ENCODE measurements at regions not wholly inside any gene's neighbourhood (a gene's known extent, or its start where the extent isn't known, plus 50 kb on each side); places are given as distances from the start of the nearest gene placed in this dataset.
A peak's percentile ranks its signal among the peaks of the same experiment; 100 is the strongest.

DNA sequence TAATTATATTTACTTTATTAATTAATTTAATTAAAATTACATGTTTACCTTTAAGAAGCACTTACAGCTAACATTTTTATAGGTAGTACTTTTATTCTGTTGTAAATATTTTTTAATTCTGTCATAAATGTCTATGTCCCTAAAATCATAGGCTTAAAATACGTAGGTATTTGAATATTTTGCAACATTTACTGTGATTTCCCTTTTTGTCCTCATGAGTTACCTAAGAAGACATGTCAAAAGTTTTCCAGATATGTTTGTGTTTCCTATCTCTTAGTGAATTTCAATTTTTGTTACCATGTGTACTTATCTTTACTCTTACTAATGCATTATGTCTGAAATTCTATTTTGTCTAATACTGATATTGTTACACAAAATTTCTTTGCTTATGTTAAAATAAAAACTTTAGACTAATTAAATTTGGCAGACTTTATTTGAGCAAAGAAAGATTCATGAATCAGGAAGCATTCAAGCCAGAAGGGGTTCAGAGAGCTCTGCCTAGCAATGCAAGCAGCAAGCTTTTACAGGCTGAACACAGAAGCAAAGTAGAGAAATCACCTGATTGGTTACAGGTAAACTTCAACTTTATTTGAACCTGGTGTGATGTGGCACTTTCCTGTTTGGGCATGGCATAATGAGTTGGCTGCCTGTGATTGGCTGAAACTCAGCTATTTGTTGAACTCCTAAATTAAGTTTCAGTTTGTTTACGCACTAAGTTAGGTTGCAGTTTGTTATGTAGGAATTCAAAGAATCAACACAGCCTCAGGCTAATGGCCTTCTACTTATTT is 123.2 kb upstream of the TMEM170B start:
- no peaks in the 10 kb centered on the region for H3K27me3 ChIP-seq (ENCODE audit: control insufficient read depth in 1 of 2, insufficient read depth in 2 of 2, low read length in 2 of 2)
- DNase-seq (ENCODE audit: low spot score) (peak; percentile 78), ATAC-seq (peak; percentile 81), FAIRE-seq (no peak)
- intact Hi-C loops (cut with micrococcal nuclease; ENCODE audit: unreplicated experiment), result no loop called here
- no peaks in the 10 kb centered on the region for H4K20me1 ChIP-seq (ENCODE audit: insufficient read depth, low read length)
- 88% methylated on average over 2 of the region's 2 CpGs for WGBS (ENCODE audit: low lambda C conversion rate)
- H3K9me3 ChIP-seq (ENCODE audit: low read length), result no peaks in the 10 kb centered on the region
- H3K4me2 ChIP-seq (ENCODE audit: low read depth, low read length), result 0 out of 2 replicates have a peak overlapping the region, but pooled peaks have one; percentile 11
- H2AFZ ChIP-seq (ENCODE audit: low read length), result no peak overlapping the region
- in situ Hi-C loops (cut with HindIII; ENCODE audit: extremely low pct_ligation_motif_present, low pct_unique_long_range_greater_than_20kb), result no loop called here
- H3K4me3 ChIP-seq (replicated peaks in 1 of 3; ENCODE audit: insufficient read depth in 1 of 3, low read depth in 2 of 3, low read length in 3 of 3), result no peak overlapping the region
- BruUV-seq (replicated peaks), result no TSS peak
- H3K36me3 ChIP-seq (replicated peaks in 1 of 2; ENCODE audit: control insufficient read depth in 1 of 2, insufficient read depth in 2 of 2, low read length in 2 of 2), result no peaks in the 10 kb centered on the region
- 0 out of 2 replicates have a peak overlapping the region, but pooled peaks have one; percentile 2 for H3K9ac ChIP-seq (ENCODE audit: insufficient read depth, low read depth, low read length)
- CTCF ChIA-PET (ENCODE audit: low intra/inter-chr PET ratio, low total read pairs), result no interaction called here
- no peaks in the 10 kb centered on the region for H3K79me2 ChIP-seq (ENCODE audit: insufficient read depth, low read length)
- H3K27ac ChIP-seq (ENCODE audit: extremely low read length, insufficient read depth, low read length), result peak overlapping the region; percentile 44
- POLR2A ChIA-PET, result interaction anchor here (0.8 to 1.7 kb wide), 9 partner anchors 10 to 211 kb away, joined by 3 to 9 read pairs (median 5); partner anchors contain the start of gene NEDD9
- H3K4me1 ChIP-seq (ENCODE audit: insufficient read depth, low read length), result peaks cover 58% of the 10 kb centered on the region
- TF ChIP-seq RNF2 (conservative IDR thresholded peaks at IDR 0.05; ENCODE audit: low read depth), result no peak
- no peak for TF ChIP-seq NR2F6 (IDR thresholded peaks at IDR 0.05)
- peak; percentile 24; the same call in 1 of the 2 replicates for TF ChIP-seq NR2F6 (CRISPR knock-in tag; IDR thresholded peaks at IDR 0.05)
- TF ChIP-seq, protein P1, sequence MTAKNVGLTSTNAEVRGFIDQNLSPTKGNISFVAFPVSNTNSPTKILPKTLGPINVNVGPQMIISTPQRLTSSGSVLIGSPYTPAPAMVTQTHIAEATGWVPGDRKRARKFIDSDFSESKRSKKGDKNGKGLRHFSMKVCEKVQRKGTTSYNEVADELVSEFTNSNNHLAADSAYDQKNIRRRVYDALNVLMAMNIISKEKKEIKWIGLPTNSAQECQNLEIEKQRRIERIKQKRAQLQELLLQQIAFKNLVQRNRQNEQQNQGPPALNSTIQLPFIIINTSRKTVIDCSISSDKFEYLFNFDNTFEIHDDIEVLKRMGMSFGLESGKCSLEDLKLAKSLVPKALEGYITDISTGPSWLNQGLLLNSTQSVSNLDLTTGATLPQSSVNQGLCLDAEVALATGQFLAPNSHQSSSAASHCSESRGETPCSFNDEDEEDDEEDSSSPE (CRISPR knock-in tag; IDR thresholded peaks at IDR 0.05), result no peak
- TF ChIP-seq, protein P2, sequence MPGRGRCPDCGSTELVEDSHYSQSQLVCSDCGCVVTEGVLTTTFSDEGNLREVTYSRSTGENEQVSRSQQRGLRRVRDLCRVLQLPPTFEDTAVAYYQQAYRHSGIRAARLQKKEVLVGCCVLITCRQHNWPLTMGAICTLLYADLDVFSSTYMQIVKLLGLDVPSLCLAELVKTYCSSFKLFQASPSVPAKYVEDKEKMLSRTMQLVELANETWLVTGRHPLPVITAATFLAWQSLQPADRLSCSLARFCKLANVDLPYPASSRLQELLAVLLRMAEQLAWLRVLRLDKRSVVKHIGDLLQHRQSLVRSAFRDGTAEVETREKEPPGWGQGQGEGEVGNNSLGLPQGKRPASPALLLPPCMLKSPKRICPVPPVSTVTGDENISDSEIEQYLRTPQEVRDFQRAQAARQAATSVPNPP (CRISPR knock-in tag; IDR thresholded peaks at IDR 0.05), result no peak
- TF ChIP-seq ZNF335 (CRISPR knock-in tag; IDR thresholded peaks at IDR 0.05), result no peak
- no peak for TF ChIP-seq TRIM24 (CRISPR knock-in tag; IDR thresholded peaks at IDR 0.05)
- TF ChIP-seq, protein P3, sequence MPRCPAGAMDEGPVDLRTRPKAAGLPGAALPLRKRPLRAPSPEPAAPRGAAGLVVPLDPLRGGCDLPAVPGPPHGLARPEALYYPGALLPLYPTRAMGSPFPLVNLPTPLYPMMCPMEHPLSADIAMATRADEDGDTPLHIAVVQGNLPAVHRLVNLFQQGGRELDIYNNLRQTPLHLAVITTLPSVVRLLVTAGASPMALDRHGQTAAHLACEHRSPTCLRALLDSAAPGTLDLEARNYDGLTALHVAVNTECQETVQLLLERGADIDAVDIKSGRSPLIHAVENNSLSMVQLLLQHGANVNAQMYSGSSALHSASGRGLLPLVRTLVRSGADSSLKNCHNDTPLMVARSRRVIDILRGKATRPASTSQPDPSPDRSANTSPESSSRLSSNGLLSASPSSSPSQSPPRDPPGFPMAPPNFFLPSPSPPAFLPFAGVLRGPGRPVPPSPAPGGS (CRISPR knock-in tag; IDR thresholded peaks at IDR 0.05), result no peak
- TF ChIP-seq, protein P4, sequence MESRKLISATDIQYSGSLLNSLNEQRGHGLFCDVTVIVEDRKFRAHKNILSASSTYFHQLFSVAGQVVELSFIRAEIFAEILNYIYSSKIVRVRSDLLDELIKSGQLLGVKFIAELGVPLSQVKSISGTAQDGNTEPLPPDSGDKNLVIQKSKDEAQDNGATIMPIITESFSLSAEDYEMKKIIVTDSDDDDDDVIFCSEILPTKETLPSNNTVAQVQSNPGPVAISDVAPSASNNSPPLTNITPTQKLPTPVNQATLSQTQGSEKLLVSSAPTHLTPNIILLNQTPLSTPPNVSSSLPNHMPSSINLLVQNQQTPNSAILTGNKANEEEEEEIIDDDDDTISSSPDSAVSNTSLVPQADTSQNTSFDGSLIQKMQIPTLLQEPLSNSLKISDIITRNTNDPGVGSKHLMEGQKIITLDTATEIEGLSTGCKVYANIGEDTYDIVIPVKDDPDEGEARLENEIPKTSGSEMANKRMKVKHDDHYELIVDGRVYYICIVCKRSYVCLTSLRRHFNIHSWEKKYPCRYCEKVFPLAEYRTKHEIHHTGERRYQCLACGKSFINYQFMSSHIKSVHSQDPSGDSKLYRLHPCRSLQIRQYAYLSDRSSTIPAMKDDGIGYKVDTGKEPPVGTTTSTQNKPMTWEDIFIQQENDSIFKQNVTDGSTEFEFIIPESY (CRISPR knock-in tag; IDR thresholded peaks at IDR 0.05), result peak; percentile 46; the same call in 1 of the 2 replicates
- peak; percentile 26; the same call in 1 of the 2 replicates for TF ChIP-seq ELF1 (CRISPR knock-in tag; IDR thresholded peaks at IDR 0.05)
- TF ChIP-seq ZBTB38 (CRISPR knock-in tag; IDR thresholded peaks at IDR 0.05), result no peak
- peak; percentile 39; the same call in 1 of the 2 replicates for TF ChIP-seq IRF2 (CRISPR knock-in tag; IDR thresholded peaks at IDR 0.05)
- no peak for TF ChIP-seq CBX2 (IDR thresholded peaks at IDR 0.05; ENCODE audit: low read depth, low read length)
- no peak for TF ChIP-seq CBX2 (CRISPR knock-in tag; IDR thresholded peaks at IDR 0.05; ENCODE audit: low read depth)
- TF ChIP-seq, protein P5, sequence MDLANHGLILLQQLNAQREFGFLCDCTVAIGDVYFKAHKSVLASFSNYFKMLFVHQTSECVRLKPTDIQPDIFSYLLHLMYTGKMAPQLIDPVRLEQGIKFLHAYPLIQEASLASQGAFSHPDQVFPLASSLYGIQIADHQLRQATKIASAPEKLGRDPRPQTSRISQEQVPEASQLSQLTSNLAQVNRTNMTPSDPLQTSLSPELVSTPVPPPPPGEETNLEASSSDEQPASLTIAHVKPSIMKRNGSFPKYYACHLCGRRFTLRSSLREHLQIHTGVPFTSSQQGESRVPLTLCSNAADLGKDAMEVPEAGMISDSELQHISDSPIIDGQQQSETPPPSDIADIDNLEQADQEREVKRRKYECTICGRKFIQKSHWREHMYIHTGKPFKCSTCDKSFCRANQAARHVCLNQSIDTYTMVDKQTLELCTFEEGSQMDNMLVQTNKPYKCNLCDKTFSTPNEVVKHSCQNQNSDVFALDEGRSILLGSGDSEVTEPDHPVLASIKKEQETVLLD (CRISPR knock-in tag; IDR thresholded peaks at IDR 0.05; ENCODE audit: low read depth), result no peak
- TF ChIP-seq SRSF9 (IDR thresholded peaks at IDR 0.05; ENCODE audit: borderline replicate concordance, insufficient read depth, low read depth, low read length, poor library complexity, severe bottlenecking), result no peak
- peak; percentile 52; the same call in 1 of the 2 replicates for TF ChIP-seq ATF1 (CRISPR knock-in tag; IDR thresholded peaks at IDR 0.05)
- TF ChIP-seq ETV5 (CRISPR knock-in tag; IDR thresholded peaks at IDR 0.05; ENCODE audit: borderline replicate concordance), result peak; percentile 32; the same call in 1 of the 2 replicates

Data from HepG2 (cell line).